Endothelial cell of umbilical vein (primary cell): ENCODE measurements at regions not wholly inside any gene's neighbourhood (a gene's known extent, or its start where the extent isn't known, plus 50 kb on each side); places are given as distances from the start of the nearest gene placed in this dataset.

ENCODE experiments used
- BruUV-seq: library from RNA; stranded (reverse); fragments of 400-500 nt; replicated peaks from 2 replicates; lab custom pipeline; 2021; lab: Mats Ljungman, UMichigan
- CTCF ChIA-PET: fragments of 300-600, 350-600 bp; sonication (Branson Sonifier 250); formaldehyde crosslinking; loops from one replicate; lab custom pipeline; 2021; ENCODE audit warnings: antibody characterized with exemption, inconsistent platforms; lab: Charles Lee
- POLR2A ChIA-PET: fragments of 300-600, 350-600 bp; sonication (Branson Sonifier 250); formaldehyde crosslinking; loops from one replicate; lab custom pipeline; 2021; ENCODE audit warnings: antibody characterized with exemption, inconsistent platforms; lab: Charles Lee
- DNase-seq: peaks from one replicate; pipeline ENCODE4 v3.0.0-alpha.2; 2011; ENCODE audit warnings: low read depth, low spot score
- FAIRE-seq: peaks from 2 replicates; lab custom pipeline; 2011; peaks lifted over from hg19 to GRCh38; lab: Jason Lieb, UNC
- H2AFZ ChIP-seq: 2 replicates; pipeline ENCODE4 v1.6.0; 2012; ENCODE audit warnings: low read depth, low read length, control low read depth, inconsistent platforms
- H3K27ac ChIP-seq: 2 replicates; pipeline ENCODE4 v1.5.1; 2011; ENCODE audit warnings: low read depth, mild to moderate bottlenecking, control low read depth, low read length, moderate library complexity; ENCODE audit not compliant: insufficient read depth
- H3K27me3 ChIP-seq, 2 experiments: 2 replicates each; pipeline versions ENCODE4 v1.6.0 to v1.6.1; 2011; ENCODE audit warnings: low read length in 2 of 2, mixed read lengths in 1 of 2; ENCODE audit not compliant: control insufficient read depth in 2 of 2, insufficient read depth in 2 of 2
- H3K36me3 ChIP-seq, 2 experiments: 2 replicates in 1 of 2; 3 replicates in 1 of 2; pipeline ENCODE4 v1.5.1; 2011; ENCODE audit warnings: low read length in 2 of 2, mild to moderate bottlenecking in 1 of 2, moderate library complexity in 1 of 2; ENCODE audit not compliant: control insufficient read depth in 2 of 2, insufficient read depth in 2 of 2; ENCODE audit errors: extremely low read depth in 1 of 2
- H3K4me1 ChIP-seq: 3 replicates; pipeline ENCODE4 v1.5.1; 2011; ENCODE audit warnings: mild to moderate bottlenecking, low read length; ENCODE audit not compliant: control insufficient read depth, insufficient read depth; ENCODE audit errors: extremely low read depth
- H3K4me2 ChIP-seq: 2 replicates; pipeline ENCODE4 v1.6.1; 2011; ENCODE audit warnings: low read length, control low read depth, mixed read lengths; ENCODE audit not compliant: insufficient read depth
- H3K4me3 ChIP-seq, 3 experiments: fragments of 200-600 bp in 1 of 3; sonication (generic), shearing (Covaris generic) in 1 of 3; replicated peaks in 1 of 3; 2 replicates each; pipeline ENCODE4 v1.5.1; 2011 to 2016; ENCODE audit warnings: control low read depth in 3 of 3, low read length in 3 of 3, mild to moderate bottlenecking in 2 of 3, inconsistent platforms in 1 of 3, low read depth in 1 of 3, moderate library complexity in 1 of 3; ENCODE audit not compliant: insufficient read depth in 1 of 3
- H3K79me2 ChIP-seq: 2 replicates; pipeline ENCODE4 v1.6.0; 2012; ENCODE audit warnings: low read length, inconsistent platforms; ENCODE audit not compliant: control insufficient read depth, insufficient read depth
- H3K9ac ChIP-seq: replicated peaks from 2 replicates; pipeline ENCODE3; 2011; ENCODE audit warnings: low read length, control low read depth; ENCODE audit not compliant: insufficient read depth; ENCODE audit errors: extremely low read depth
- H3K9me1 ChIP-seq: replicated peaks from 3 replicates; pipeline ENCODE4 v1.6.0; 2011; ENCODE audit warnings: mild to moderate bottlenecking, low read length; ENCODE audit not compliant: control insufficient read depth, insufficient read depth; ENCODE audit errors: extremely low read depth
- H3K9me3 ChIP-seq: replicated peaks from 2 replicates; pipeline ENCODE4 v1.5.1; 2012; ENCODE audit warnings: low read length, inconsistent platforms; ENCODE audit not compliant: control insufficient read depth, insufficient read depth
- H4K20me1 ChIP-seq: replicated peaks from 2 replicates; pipeline ENCODE3; 2011; ENCODE audit warnings: mild to moderate bottlenecking, low read length; ENCODE audit not compliant: control insufficient read depth, insufficient read depth; ENCODE audit errors: extremely low read depth
- EZH2 ChIP-seq: IDR thresholded peaks from 2 replicates; pipeline ENCODE4 v1.6.1; 2012; ENCODE audit warnings: borderline replicate concordance, low read depth, mild to moderate bottlenecking, moderate library complexity, low read length, inconsistent platforms; ENCODE audit not compliant: severe bottlenecking
- FOS ChIP-seq: IDR thresholded peaks from 2 replicates; pipeline ENCODE4 v1.6.1; 2011; ENCODE audit warnings: mild to moderate bottlenecking, low read length, moderate library complexity, borderline replicate concordance; ENCODE audit not compliant: insufficient read depth
- GATA2 ChIP-seq: IDR thresholded peaks from 2 replicates; pipeline ENCODE4 v1.7.0; 2011; ENCODE audit warnings: low read depth, mild to moderate bottlenecking, moderate library complexity, mixed read lengths, low read length; ENCODE audit not compliant: insufficient read length, insufficient read depth
- JUN ChIP-seq: IDR thresholded peaks from 2 replicates; pipeline ENCODE4 v1.6.1; 2011; ENCODE audit warnings: borderline replicate concordance, low read depth; ENCODE audit not compliant: insufficient read length, insufficient read depth
- MYC ChIP-seq: IDR thresholded peaks from one replicate; pipeline ENCODE4 v1.6.1; 2011; ENCODE audit warnings: mild to moderate bottlenecking, low read depth, low read length
- POLR2A ChIP-seq: IDR thresholded peaks from 2 replicates; pipeline ENCODE4 v1.6.1; 2012; ENCODE audit warnings: low read depth, mild to moderate bottlenecking, control low read depth, low read length
- POLR2AphosphoS5 ChIP-seq: IDR thresholded peaks from 2 replicates; pipeline ENCODE4 v1.6.1; 2012; ENCODE audit warnings: low read depth, mild to moderate bottlenecking, control low read depth, low read length, moderate library complexity; ENCODE audit not compliant: insufficient read depth
- dilution Hi-C: fragments of 300-500 bp; cut with MboI; formaldehyde crosslinking; loops from one replicate; pipeline ENCODE4 v1.15.0; 2019; ENCODE audit warnings: low sequenced_read_pairs; ENCODE audit not compliant: extremely low pct_ligation_motif_present
- intact Hi-C: fragments of 100-400 bp; cut with micrococcal nuclease; formaldehyde crosslinking; loops from one replicate; pipeline ENCODE4 v1.10.0; 2022
- TF ChIP-seq, protein P1 (sequence below), 2 donors: IDR thresholded peaks; 1 replicate in 1 of 2; 2 replicates in 1 of 2; pipeline ENCODE4 v1.5.1; 2011; ENCODE audit warnings: low read length in 2 of 2, mild to moderate bottlenecking in 2 of 2, moderate library complexity in 2 of 2, control low read depth in 1 of 2, inconsistent platforms in 1 of 2, low read depth in 1 of 2; ENCODE audit not compliant: insufficient read depth in 1 of 2; ENCODE audit errors: extremely low read depth in 1 of 2
- TF ChIP-seq, protein P2 (sequence below): IDR thresholded peaks from 2 replicates; pipeline ENCODE4 v1.6.1; 2011; ENCODE audit not compliant: insufficient read depth, insufficient read length

DNA sequence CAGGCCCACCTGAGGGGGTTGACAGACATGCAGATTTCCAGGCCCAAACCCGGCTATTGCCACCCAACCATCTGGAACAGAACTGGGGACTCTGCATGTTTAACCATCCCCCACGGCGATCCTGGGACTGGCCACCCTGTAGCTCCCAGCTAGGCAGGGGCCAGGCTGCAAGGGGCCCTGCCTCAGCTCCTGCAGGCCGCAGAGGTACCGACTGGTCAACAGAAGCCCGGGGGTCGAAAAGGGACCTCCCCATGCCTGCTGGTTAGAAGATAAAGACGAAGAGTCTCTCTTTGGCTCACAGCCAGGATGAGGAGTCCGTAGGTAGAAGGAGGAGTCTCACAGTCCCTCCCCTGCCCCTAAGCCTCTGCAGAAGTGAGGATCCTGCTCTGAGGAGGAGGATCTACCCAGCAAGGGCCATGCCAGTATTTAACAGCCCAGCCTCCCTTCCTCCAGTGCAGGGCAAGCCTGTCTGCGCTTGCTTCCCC lies 223.4 kb upstream of the TNRC6C start:
- H4K20me1 ChIP-seq, result no peaks in the 10 kb centered on the region
- POLR2A ChIA-PET, result no interaction called here

More for the DNA sequence above, 223.4 kb upstream of the TNRC6C start:
- intact Hi-C loops (no loop called here), dilution Hi-C loops (no loop called here)
- no peaks in the 10 kb centered on the region for H3K4me1 ChIP-seq
- DNase-seq (no peak), FAIRE-seq (no peak)
- H3K36me3 ChIP-seq, result no peaks in the 10 kb centered on the region
- no peaks in the 10 kb centered on the region for H3K9me3 ChIP-seq
- H3K9me1 ChIP-seq, result no peaks in the 10 kb centered on the region
- TF ChIP-seq, protein P1, sequence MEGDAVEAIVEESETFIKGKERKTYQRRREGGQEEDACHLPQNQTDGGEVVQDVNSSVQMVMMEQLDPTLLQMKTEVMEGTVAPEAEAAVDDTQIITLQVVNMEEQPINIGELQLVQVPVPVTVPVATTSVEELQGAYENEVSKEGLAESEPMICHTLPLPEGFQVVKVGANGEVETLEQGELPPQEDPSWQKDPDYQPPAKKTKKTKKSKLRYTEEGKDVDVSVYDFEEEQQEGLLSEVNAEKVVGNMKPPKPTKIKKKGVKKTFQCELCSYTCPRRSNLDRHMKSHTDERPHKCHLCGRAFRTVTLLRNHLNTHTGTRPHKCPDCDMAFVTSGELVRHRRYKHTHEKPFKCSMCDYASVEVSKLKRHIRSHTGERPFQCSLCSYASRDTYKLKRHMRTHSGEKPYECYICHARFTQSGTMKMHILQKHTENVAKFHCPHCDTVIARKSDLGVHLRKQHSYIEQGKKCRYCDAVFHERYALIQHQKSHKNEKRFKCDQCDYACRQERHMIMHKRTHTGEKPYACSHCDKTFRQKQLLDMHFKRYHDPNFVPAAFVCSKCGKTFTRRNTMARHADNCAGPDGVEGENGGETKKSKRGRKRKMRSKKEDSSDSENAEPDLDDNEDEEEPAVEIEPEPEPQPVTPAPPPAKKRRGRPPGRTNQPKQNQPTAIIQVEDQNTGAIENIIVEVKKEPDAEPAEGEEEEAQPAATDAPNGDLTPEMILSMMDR (IDR thresholded peaks at IDR 0.05; ENCODE audit: extremely low read depth in 1 of 2, insufficient read depth in 1 of 2, low read depth in 1 of 2, low read length in 2 of 2), result no peak
- TF ChIP-seq MYC (no peak), POLR2AphosphoS5 (no peak), POLR2A (no peak), FOS (no peak), JUN (no peak), GATA2 (no peak), EZH2 (no peak)
- TF ChIP-seq, protein P2, sequence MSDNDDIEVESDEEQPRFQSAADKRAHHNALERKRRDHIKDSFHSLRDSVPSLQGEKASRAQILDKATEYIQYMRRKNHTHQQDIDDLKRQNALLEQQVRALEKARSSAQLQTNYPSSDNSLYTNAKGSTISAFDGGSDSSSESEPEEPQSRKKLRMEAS, result no peak
- peaks cover 9 to 10% of the 10 kb centered on the region in 2 experiments for H3K27me3 ChIP-seq
- H3K4me2 ChIP-seq, result no peak overlapping the region
- no peak overlapping the region for H2AFZ ChIP-seq
- H3K79me2 ChIP-seq, result no peaks in the 10 kb centered on the region
- H3K9ac ChIP-seq, result no peak overlapping the region
- H3K4me3 ChIP-seq, result no peak overlapping the region
- H3K27ac ChIP-seq, result no peak overlapping the region
- no TSS peak for BruUV-seq
- CTCF ChIA-PET, result no interaction called here
